ENCODE measurements at regions not wholly inside any gene's neighbourhood (a gene's known extent, or its start where the extent isn't known, plus 50 kb on each side); places are given as distances from the start of the nearest gene placed in this dataset.
A peak's percentile ranks its signal among the peaks of the same experiment; 100 is the strongest.

DNA sequence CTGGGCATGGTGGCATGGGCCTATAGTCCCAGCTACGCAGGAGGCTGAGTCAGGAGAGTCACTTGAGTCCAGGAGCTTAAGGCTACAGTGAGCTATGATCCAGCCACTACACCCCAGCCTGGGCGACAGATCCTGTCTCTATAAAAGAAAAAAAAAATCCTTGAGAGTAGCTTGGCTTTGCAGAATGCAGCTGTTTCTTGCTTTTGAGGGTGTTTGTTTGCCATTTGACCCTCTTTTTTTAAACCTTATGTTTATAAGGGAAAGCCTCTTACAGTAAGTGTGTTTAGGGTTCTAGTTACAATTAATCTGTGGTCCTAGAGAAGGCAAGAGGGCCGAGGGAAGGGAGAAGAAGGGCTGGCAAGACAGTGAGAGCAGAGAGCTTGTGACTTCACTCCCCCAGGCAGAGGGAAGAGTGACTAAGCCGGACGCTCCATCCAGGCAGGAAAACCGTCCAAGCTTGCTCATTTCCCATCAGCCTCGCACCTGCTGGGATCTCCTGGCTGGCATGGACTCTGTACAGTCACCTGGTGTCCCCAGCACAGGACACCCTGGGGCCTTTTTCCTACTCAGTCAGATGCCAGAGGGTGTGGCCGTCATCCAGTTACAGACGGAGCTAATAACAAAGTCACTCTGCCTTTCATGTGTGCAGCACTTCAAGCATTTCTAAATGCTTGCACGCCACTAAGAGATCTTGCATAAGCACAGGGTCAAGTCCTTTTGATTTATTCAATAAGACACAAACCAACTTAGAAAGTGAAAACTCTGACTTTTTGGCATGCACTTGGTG lies 55.5 kb upstream of the PSEN2 start:
- TF ChIP-seq POLR2A (IDR thresholded peaks at IDR 0.05) (peak in 1 of 4 donors; percentile 24), CTCF (IDR thresholded peaks at IDR 0.05) (no peak)
